OCI-LY1 (cell line): ENCODE measurements at regions not wholly inside any gene's neighbourhood (a gene's known extent, or its start where the extent isn't known, plus 50 kb on each side); places are given as distances from the start of the nearest gene placed in this dataset.

ENCODE experiments used
- EZH2 ChIP-seq: fragments of 200-600 bp; sonication (generic), shearing (Covaris generic); IDR thresholded peaks from 2 replicates; pipeline ENCODE4 v1.8.0; 2017; ENCODE audit warnings: borderline replicate concordance, mixed run types, mild to moderate bottlenecking, antibody characterized with exemption, low read length, moderate library complexity, mixed read lengths
- TF ChIP-seq, protein P1 (sequence below): fragments of 200-600 bp; sonication (generic), shearing (Covaris generic); IDR thresholded peaks from 2 replicates; pipeline ENCODE4 v1.5.1; 2017; ENCODE audit warnings: mild to moderate bottlenecking, antibody characterized with exemption, low read length, moderate library complexity, mixed read lengths

- TF ChIP-seq, protein P1, sequence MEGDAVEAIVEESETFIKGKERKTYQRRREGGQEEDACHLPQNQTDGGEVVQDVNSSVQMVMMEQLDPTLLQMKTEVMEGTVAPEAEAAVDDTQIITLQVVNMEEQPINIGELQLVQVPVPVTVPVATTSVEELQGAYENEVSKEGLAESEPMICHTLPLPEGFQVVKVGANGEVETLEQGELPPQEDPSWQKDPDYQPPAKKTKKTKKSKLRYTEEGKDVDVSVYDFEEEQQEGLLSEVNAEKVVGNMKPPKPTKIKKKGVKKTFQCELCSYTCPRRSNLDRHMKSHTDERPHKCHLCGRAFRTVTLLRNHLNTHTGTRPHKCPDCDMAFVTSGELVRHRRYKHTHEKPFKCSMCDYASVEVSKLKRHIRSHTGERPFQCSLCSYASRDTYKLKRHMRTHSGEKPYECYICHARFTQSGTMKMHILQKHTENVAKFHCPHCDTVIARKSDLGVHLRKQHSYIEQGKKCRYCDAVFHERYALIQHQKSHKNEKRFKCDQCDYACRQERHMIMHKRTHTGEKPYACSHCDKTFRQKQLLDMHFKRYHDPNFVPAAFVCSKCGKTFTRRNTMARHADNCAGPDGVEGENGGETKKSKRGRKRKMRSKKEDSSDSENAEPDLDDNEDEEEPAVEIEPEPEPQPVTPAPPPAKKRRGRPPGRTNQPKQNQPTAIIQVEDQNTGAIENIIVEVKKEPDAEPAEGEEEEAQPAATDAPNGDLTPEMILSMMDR, result no peak
- no peak for TF ChIP-seq EZH2
Observed at GRCh38 chr4:137749466-137749865, 217.2 kb upstream of the PCDH18 start.
